HG03060 (cell line): ENCODE measurements at regions not wholly inside any gene's neighbourhood (a gene's known extent, or its start where the extent isn't known, plus 50 kb on each side); places are given as distances from the start of the nearest gene placed in this dataset.

Experiments
- ATAC-seq: cut with Tn5 transposase; IDR thresholded peaks from one replicate; pipeline ENCODE4 v1.9.1; 2021; ENCODE audit warnings: low read depth, moderate number of reproducible peaks; ENCODE audit not compliant: unreplicated experiment

DNA sequence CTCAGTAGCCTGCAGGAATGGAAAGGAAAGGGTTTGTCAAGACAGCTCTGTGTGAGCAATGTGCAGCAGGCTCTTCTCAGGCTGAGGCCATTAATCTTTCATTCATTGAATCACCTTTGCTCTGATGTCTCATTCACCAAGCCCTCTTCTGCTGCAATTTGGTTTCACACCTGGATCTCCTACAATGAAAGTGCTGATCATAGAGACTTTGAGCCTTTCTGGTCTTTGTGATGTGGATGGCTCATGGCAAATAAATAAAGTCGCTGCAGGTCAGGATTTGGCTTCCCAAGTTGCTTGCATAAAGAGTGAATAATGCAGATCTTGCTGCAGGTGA lies 95.8 kb upstream of the SPRED2 start:
- ATAC-seq: no peak

DNA sequence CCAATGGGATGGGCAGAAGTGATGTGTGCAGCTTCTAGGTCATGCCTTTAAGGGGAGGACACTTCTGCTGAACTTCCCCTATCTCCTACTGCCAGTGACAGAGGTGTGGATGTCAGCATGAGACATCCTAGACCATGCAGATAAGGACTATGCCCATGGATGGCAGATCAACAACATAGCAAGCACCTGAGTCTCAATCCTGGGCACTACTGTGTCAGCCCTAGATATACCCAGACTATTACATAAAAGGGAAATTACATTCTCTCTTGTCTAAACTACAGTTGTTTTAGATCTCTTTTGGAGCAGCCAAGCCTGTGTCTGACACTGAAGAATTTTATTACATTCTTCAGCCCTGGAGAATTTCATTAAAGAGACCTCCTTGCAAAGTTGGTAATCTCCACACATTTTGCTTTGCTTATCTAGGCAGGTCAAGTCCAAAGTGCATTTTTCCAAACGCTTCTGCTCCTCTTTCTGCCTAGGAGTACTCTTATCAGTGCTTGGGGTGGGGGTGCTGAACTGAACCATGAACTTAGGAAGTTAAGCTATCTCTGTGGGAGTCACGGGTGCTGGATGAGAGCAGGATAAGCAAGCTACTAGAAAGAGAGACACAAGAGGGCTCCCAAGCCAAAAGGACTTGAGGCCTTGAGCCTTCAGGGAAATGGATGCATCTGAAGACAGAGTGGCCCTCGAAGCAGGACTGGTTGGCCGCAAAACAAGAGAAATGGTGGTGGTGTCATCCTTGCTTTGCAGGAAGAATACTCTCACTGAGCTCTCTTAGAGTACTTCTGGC lies 95.2 kb upstream of the SPRED2 start:
- ATAC-seq: no peak

DNA sequence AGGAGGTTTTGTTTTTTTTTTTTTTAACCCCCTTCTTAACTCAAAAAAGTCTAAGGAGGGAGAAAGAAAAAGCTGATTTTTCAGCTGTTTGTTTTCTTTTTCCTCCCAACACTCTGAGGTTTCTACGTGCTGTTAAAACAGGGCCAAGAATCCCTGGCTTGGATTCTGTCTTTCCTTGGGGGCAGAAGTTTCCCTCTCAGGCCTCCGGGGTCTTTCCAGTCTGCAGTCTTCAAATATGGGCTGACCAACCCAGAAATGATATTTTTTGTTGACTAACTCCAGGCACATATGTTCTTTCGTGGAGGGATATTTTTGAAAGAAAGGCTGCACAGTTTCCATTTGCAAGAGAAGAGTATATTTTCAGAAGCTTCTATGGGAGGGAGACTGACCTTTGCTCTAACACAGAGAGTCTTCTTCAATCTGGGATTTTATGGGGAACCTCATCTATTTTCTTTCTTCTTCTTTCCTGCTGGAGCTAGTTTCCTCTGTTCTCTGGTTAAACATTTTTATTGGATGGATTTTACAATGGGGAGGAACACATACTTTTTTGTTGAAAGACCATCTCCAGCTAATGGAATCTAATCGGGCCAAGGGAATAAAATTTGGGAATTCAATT lies 93.3 kb upstream of the SPRED2 start:
- no peak for ATAC-seq

DNA sequence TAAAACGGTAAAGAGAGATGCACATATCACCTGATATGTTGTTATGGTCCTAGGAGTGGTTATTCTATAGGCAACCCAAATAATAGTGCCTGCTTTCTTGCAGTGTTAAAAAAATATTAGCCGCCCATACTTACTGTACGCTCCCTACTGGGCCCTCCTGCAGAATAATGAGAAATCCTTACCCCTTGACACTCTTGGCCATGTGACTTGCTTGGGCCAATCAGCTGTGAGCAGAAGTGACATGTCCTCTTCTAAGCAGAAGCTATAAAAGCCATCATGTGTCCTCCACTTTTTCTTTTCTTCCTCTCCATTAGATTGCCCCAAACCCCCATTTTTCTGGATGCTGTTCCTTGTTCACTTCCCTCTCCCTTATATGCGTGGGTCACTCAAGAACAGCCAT lies 90.5 kb upstream of the SPRED2 start:
- no peak for ATAC-seq

DNA sequence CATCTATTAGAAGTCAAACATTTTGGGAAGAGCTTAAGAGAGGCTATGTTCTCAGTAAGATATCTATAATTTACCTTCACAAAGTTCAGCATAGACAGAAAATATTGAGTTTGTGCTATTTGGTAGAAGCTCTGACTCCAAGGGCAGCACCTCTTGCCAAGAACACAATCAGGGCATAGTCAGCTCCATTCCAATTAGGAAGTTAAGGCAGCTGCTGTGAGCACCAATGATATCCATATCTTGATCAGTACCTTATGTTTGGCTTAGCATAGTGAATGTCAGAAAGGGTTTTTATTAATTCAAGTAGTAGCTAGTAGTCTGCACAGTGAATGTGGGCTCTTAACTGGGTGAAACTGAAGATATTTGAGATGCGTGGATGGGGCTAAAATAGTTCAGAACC lies 86.4 kb upstream of the SPRED2 start:
- no peak for ATAC-seq

DNA sequence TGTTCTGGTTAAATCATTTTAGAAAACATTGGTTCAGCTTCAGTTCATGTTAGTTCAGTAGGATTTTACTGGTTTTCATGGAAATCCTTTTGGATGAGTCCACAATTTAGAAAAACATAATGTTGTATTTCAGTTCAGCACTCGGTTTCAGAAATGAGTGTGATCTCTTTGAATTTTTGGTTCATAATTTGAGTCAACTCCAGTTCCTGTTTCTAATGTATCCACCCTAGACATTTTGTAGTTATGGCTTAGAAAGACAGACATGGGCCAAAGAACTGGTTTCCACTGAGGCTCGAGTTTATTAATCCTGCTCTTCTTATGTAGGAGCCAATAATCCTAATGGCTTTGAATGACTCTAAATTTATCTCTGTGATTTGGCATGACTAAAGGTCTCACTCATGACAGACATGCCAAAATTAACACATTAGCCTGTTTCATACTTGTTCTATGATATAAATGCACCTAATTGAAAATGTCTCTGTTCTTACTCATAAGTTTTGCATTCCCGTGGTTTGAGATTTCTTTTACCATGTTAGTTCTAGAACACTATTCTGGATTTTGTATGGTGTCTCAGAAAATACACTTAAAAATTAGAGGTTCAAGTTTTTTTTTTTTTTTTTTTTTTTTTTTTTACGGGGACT lies 82.3 kb upstream of the SPRED2 start:
- ATAC-seq: no peak

DNA sequence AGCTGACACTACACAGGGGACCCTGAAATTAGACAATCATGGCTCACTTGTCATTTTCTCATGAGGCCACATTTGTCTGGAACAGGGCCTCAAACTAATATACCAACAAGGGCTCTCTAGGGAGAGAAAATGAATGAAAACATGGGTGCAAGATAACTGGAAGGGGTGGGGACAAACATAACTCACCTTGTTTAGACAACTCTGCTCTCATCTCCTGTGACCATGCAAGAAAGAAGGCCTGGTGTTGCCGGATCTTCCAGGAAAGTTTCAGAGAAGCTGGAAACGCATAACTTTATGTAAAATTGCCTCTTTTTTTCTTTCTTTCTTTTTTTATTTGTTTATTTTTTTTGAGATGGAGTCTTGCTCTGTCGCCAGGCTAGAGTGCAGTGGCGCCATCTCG lies 80.4 kb upstream of the SPRED2 start:
- ATAC-seq: no peak

DNA sequence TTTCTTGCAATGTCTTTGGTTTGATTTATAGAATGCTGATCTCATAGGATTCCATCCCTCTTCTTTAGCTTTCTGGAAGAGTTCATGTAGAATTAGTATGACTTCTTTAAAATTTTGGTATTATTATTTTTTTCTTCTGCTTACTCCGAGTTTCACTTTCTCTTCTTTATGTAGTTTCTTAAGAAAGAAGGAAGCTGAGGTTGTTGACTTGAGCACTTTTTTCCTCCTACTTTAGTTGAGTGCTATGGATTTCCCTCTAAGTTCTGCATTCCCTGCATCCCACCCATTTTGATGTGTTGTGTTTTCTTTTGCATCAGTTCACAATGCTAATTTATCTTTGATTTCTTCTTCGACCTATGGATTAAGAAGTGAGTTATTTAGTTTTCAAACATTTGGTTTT lies 78.9 kb upstream of the SPRED2 start:
- no peak for ATAC-seq

DNA sequence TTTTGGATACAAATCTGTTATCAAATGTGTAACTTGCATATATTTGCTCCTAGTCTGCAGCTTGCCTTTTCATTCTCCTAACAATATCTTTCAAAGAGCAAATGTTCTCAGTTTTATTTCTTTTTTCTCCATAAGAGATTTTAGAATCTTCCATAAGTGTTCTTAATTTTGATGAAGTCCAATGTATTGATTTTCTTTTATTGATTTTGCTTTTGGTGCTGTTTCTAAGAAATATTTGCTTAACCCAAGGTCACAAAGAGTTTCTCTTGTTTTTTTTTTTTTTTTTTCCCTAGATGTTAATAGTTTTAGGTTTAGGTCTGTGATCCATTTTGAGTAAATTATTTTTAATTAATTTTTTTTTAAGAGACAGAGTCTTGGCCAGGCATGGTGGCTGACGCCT lies 75.8 kb upstream of the SPRED2 start:
- ATAC-seq: no peak

DNA sequence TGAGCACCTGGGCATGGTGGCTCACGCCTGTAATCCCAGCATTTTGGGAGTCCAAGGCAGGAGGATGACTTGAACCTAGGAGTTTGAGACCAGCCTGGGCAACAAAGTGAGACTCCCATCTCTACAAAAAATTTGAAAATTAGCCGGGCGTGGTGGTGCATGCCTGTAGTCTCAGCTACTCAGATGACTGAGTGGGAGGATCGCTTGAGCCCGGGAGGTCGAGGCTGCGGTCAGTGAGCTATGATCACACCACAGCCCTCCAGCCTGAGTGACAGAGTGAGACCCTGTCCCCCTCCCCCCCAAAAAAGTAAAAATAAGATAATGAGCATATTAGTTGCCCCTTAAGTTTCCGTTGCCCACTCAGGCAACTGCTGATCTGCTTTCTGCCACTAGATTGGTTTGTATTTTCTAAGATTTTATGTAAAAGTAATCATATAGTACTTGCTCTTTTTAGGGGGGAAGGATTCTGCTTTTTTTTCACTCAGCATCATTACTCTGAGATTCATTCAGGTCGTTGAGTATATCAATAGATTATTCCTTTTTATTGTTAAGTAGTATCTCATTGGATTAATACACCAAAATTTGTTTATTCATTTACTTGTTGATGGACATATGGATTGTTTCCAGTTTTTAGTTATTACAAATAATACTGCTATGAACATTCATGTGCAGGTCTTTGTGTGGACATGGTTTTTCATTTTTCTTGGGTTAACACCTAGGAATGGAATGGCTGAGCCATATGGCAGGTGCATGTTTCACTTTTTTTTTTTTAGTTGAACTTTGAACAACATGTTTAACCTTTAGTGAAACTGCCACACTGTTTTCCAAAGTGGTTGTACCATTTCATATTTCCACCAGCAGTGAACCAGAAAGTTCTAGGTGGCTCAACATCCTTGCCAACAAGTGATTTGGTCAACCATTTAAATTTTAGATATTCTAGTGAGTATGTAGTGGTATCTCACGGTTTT lies 75.0 kb upstream of the SPRED2 start:
- ATAC-seq: no peak

DNA sequence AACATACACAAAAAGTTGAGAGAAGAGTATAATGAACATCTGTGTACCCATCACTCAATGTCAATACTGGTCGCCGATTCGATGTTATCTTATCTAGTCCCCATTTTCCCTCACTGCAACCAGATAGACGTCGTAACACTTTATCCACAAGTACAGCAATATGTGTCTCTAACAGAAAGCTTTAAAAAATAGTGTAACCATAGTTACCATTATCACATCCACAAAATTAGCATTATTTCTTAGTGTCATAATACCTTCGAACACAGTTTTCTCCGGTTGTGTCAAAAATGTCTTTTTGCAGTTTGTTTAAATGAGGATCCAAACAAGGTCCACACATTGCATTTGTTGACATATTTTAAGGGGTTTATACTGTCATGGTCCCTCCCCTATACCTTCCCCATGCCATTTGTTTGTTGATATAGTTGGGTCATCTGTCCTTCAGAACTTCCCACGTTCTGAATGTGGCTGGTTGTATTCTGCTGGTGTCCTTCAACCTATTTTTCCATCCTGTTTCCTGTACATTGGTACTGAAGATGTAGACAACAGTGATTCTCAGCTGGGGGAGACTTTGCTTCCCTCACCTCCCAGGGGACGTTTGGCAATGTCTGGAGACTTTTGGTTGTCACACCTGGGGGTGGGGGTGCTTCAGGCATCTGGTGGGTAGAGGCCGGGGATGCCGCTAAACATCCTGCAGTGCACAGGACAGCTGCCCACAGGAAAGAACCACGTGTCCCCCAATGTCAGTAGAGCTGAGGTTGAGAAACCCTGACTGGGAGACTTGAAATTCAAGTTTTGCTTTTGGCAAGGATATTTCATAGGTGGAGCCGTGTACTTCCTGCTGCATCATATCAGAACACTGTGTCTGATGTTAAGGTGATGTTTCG lies 72.7 kb upstream of the SPRED2 start:
- no peak for ATAC-seq

DNA sequence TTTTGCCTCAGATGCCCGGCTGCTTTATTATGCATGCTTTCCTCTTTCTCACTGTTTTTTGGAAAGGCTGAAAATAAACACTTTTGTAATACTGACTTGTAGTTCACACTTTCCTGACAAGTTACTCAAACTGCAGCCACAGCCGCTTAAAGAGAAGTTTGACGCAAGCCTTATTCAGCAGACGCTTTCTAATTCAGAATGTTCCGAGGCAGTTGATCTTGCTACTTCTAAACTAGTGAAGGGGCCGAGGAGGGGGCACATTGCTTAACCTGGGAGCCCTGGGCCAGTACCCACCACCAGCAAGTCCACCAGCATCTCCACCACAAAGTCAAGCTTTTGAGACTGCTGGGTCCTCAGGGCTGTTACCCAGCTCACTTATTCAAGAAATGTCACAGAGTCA lies 71.8 kb upstream of the SPRED2 start:
- no peak for ATAC-seq

DNA sequence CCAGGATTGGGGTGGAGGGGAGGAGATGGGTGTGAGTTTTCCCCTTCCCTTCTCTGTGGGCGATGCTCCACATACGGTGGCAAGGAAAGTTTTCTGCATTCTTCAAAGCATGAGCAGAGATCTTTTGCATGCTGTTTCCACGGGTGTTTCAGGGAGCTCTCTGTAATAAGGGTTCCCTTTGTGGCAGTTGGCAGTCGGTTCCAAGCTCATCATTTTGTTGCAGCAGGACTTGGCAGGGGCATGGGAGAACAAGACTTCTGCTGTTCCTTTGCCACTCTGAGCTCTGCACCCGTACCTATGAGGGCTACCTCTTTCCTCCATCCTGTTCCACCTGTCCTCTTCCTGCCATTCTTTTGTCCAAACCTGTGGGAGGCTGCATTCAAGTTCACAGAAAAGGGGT lies 71.3 kb upstream of the SPRED2 start:
- ATAC-seq: no peak

DNA sequence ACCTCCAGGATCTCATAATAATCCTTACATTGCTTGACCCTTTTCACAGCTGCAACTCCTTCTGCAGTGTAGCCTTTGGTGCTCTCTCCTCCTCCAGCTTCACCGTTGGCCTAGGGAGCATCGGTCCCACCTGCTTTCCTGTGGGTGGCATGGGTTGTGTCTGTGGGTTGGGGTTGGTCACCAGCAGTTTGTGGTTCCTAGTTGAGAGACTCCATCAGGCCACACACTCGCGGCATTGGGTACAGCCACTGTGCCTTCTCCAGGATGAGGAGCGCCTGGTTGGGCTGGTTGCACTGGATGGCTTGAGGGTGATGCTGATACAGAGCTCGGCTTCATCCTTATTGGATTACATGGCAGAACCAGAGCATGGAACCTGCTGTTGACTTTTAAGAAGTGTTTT lies 69.4 kb upstream of the SPRED2 start:
- no peak for ATAC-seq

DNA sequence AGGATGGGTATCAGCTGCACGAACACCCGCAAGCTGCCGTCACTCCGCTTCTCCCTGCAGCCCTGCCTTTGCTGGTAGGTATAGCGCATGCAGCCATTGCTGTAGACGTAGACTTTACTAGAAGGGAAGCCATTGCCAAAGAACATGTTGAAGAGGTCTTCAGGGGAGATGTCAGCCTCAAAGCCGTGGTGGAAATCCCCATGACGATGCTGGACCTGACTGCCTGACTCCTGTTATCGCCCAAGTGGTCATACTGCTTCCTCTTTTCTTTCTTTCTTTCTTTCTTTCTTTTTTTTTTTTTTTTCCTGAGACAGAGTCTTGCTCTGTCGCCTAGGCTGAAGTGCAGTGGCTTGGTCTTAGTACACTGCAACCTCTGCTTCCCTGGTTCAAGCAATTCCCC lies 68.7 kb upstream of the SPRED2 start:
- peak; percentile 27 for ATAC-seq

DNA sequence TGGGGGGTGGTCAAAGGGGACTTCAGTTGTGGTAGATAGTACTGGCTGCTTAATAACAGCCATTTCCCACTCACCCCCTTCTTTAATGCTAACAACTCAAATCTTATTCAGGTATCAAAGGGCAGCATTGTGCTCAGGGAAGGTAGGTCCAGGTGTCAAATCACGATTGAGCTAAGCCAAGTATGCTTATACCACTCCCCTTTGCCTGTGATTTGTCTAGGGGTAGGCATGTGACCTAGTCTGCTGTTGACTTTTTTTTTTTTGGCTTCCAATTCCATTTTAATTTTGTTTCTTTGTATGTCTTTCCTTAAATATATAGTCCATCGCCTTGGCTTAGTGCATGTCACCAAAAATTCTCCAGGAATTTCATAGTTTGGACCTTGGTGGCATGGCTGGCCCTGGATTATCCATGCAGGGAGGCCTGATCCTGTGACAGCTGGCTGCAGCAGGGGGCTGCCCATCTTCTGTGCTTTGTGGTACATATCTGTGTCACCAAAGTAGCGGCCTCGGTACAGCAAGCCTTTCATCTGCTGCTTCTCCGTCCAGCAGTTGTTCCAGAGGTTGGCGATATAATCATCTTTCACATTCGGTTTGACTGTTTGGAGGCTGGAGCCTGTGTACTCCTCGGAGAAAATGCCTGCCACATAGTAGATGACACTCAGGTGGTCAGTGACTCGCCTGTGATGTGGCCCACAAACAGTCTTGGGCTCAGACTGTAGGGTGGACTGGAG lies 68.1 kb upstream of the SPRED2 start:
- ATAC-seq: peak; percentile 51

DNA sequence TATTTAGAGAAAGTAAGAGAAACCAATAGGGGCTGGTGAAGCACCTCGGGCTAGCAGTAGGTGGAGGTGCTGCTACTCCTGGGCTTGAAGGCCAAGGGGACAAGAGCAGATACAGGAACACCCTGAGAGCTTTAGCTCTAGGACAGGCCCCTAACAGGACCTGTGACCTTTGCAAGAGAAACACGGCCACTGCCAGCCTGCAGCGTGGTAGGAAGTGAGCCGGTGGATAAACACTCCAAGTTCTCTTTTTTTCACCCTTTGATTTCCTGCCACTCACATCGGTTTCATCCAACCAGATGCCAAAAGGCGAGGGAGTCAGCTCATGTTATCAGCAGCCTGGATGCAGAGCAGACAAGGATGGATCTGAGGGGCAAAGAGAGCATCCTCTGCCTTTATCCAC lies 66.8 kb upstream of the SPRED2 start:
- ATAC-seq: no peak

DNA sequence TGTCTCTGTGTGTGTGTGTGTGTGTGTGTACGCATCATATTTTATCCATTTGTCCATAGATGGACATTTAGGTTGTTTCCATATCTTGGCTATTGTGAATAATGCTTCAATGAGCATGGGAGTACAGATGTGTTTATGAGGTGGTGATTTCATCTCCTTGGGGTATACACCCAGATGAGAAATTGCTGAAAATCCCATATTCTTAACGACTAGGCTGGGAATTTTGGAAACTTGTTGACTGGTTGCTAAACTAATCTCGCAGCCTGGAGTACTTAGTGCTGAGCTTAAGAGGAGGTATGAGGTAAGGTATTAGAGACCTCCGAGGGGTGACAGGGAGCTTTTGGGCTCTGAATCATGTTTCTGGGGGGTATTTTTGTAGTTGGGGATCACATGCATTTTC lies 66.0 kb upstream of the SPRED2 start:
- no peak for ATAC-seq

DNA sequence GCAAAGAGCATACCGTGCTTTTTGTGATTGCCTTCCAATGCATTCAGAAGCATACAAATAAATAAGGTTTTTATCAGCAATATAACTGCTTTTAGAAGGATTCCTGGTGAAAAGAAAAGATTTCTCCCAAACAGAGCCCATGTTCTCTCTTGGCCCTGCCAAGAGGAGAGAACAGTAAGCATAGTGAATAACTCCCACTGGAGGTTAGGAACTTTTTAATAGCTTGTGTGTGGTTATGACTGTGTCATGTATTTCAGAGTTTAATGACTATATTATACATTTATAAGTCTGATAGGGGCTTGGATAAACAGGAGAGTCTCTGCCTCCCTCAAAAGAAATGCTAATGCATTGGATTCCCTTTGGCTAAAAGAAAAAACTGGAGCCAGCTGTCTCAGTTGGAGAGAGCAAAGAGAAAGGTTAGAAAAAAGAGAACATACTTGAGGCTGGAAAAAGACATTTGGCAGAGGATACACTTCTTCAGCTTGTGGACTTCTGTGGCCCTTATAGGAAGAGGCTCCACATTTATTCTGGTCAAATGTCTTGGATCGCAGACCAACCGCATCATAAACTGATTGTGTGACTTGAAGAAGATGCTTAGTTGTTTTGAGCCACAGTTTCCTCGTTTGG lies 63.0 kb upstream of the SPRED2 start:
- ATAC-seq: no peak
